Glomerular visceral epithelial cell (primary cell): ENCODE measurements at regions not wholly inside any gene's neighbourhood (a gene's known extent, or its start where the extent isn't known, plus 50 kb on each side); places are given as distances from the start of the nearest gene placed in this dataset.

Experiments
- DNase-seq: peaks from one replicate; pipeline ENCODE4 v3.0.0-alpha.2; 2016; ENCODE audit errors: extremely low spot score

DNA sequence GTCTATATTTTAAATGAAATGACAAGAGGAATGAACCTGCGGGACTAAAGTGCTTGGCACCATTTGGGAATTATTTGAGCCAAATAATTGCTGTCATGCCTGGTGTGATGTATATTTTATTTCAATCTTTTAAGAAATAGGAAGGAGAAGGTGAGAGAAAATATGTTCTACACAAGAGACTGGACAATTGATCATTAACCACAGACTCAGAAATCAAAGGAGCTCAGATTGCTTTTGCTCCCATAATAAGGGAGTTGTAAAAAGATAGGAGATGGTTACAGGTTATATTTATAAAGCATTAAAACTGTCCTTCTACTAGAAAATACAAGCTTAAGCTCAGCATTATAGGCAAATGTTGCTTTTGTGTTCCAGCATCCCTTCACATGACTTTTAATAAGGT, 515.2 kb upstream of the SULF2 start:
- no peak for DNase-seq

DNA sequence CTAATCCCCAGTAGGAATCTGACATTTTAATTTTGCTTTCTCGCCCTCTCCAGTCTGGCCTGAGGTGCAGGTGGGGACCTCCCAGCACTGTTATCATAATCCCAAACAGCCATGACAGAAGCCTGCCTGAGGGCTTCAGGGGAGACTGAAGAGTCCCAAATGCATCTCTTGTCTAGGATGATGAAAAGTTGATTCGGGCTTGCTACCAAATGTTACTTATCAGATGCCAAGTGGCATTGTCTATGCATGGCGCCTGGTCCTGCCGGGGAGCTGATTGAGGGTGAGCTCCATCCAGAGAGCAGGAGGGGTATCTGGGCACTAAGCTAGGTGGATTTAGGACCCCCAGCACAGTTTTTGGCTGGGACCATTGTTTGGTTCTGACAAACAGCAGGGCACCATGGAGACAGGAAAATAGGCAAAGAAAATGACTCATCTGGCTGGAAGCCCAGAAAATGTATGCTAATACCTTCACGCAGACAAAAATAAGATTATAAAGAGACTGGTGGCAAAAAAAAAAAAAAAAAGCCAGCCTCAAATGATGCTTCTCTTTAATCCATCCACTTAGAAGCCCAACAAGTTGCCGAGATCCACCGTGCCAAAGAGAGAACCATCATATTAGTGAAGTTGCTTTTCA, 513.7 kb upstream of the SULF2 start:
- peak; percentile 93 for DNase-seq

DNA sequence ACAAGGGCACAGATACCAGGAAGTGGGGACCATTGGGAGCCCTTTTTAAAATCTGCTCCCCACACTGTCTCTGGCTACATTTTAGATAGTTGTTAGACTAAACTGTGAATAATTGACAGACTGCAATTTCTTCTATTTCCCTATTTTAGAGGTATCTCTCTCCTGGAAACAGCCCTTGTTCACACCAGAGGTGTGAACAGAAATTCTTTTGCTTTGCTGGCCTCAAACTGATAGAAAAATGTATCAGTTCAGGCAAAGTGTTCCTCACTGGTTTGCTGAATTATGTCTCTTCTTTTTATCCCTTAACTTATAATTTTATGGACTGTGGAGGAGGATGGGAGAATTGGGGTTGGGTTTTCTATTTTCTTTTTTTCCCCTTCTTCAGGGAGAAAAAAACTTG, 513.2 kb upstream of the SULF2 start:
- no peak for DNase-seq

DNA sequence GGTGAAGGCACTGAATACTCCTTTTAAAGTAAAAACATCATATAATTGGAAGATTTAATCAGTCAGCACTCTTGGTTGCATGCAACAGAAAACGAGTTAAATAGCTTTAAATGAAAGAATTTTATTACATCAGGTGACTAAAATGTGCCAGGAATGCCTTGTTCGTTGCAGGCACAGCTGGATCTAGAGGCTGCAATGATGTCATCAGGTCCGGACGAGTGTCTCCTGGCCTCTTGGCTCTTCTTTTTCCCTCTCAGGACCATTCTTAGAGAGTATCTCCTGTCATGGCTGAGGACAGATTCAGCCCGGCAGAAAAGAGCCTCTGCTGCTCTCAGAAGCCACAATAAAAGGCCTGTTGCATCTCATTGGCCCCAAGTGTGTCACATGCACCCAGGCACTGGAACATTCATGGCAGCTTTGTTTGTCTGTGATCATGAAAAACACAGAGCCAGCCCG, 510.7 kb upstream of the SULF2 start:
- peak; percentile 76 for DNase-seq

DNA sequence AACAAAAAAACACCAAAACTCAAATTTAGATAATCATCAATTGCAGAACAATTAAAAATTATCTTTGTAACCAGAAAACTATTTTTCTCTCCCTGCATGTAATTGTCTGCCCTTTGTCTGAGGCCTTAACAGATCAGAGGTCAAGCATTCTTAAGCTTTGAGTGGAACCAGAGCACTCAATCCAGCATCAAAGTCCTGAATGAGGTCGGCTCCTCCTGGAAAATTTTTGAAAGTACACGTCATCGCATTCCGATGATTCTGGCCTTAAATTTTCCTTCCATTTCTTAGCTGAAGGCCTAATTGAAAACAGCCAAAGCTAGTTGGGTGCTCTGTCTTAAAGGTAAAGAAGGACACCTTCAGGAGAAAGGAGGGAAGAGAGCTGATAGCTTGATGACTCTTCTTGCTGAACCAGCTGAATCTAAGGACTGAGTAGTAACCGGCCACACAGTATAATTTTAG, 510.2 kb upstream of the SULF2 start:
- peak; percentile 96 for DNase-seq

DNA sequence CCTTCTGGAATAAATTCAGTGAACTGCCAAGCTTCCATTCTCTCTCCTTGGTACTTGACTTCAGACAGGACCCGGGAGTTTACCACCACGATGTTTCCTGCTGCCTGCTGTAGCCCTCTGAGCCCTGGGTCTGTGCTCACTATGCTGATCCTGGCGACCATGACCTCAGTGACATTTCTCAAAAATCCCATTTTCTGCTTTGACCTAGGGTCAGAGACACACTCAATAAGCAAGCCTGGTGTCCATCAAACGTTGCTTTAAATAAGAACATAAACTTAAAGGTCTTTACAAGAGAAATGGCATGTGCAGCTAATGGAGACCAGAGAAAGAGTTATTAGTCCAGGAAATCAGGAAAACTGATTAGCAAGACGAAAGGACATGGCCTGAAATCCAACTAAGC, 509.7 kb upstream of the SULF2 start:
- no peak for DNase-seq

- DNase-seq = peak; percentile 76
Measured at GRCh38 chr20:48294196-48294595, 508.9 kb upstream of the SULF2 start.

GRCh38 chr20:48293671-48294070, 508.4 kb upstream of the SULF2 start:
- DNase-seq = no peak

DNA sequence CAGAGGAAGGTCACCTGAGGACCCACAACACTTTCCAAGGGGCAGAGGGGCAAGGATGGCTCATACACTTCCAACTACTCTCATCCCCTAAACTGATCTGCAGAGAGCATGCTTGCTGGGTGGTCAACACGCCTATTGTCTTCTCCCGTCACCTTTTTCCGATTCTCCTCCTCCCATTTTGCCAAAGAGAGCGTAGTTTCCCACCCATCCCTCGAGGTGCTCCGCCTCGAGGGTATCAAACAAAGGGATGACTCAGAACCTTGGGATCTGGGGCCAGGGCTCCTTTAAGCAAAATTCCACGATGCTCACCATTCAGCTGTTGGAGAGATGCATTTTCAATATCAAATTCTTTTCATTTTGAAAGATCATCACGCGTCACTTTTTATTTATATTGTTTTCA, 507.5 kb upstream of the SULF2 start:
- DNase-seq = no peak

DNA sequence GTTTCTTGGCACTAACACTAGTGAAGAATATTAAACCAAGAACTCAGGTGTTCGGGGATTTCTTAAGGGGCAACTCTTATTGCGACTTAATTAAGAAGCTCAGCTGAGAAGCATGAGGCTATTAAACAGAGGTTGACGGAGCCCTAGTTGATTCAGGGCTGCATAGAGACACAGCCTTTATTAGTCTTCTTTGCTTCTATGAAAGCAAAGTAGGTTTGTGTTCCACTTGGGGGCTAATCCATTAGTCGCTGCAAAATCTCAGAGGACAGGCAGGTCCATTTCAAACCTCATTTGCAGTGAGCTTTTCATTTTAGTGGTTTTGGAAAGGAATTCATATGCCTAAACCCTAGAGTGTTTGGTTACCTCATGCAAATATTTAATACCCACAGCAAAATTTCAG, 506.6 kb upstream of the SULF2 start:
- DNase-seq = no peak

- DNase-seq = no peak
Measured at GRCh38 chr20:48288930-48289507, 503.7 kb upstream of the SULF2 start.

DNA sequence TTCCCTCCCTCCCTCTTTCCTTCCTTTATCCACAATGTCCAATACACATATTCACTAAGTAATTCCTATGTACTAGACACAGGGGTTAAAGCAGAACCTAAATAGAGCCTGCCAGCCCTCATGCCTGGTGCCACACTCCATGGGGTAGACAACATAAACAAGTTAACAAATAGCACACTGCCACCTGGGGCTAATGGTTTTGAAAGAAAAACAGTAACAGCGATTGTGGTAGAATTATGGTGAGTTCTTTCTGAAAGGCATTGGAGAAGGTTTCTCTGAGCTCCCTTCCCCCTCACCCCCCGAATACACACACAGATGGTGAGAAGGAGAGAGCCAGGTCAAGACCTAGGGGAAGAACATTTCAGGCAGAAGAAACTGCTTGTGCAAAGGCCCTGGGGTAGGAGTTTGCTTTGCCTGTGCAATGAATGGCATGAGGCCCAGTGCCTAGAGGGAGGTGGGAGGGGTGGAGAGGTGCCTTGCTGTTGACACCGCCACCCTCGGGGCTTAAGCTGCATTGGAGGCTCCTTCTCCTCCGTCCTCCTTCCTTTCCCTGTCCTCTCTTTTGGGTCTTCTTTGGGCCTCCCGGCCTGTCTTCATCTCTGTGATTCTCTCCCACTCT, 502.4 kb upstream of the SULF2 start:
- DNase-seq = no peak

DNA sequence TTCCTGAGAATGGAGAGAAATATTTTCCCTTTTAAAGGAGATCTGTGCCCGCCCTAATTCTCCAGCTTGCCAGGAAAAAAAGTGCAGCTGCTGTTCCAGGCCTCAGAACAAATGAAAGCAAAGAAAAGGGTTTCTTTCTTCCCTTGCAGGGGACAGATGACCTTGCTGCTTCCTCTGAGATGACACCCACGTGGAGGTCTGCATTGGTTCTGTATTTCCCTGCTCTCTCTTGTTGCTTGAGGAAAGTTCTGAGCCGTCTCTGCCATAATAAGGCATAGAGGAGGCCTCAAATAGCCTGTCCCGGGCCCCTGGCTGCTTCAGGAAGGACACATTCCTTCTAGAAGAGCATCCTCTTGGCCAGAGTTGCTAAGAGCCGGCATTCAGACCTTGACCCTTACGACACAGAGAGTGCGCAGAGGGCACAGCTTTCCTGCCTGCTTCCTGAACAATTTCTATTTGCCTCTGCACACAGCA, 501.8 kb upstream of the SULF2 start:
- no peak for DNase-seq

- DNase-seq = no peak
Measured at GRCh38 chr20:48286601-48287000, 501.3 kb upstream of the SULF2 start.

DNA sequence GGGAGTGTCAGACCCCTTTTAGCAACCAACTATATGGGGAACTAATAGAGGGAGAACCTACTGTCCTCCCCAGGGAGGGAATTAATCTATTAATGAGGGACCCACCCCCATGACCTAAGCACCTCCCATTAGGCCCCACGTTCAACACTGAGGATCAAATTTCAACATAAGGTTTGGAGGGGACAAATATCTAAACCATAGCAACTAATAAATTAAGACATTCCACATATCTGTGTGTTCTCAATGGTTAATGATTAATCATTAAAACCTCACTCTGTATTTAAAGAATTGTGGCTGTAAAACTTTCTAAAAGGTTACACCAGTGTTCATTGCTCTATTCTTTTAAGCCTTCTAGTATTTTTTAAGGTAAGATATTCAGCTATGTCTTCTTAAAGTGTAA, 500.4 kb upstream of the SULF2 start:
- DNase-seq = peak; percentile 62

DNA sequence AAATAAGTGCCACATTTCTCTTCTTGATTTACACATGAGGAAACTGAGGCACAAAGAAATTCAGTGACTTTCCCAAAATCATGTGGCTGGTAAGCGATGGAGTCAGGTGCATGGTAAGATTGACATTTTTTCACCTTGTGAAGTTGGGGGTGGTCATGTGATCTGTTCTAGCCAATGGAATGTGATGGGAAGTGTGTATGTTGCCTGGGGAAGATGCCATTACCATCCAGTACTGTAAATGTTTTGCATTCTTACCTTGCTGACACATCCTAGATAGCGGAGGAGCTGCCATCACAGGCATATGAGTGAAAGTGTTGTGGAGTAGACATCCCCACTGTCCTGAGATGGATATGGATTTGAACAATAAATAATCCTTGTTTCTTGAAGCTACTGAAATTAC, 499.6 kb upstream of the SULF2 start:
- peak; percentile 49 for DNase-seq

GRCh38 chr20:48284315-48284714, 499.0 kb upstream of the SULF2 start:
- DNase-seq = no peak

DNA sequence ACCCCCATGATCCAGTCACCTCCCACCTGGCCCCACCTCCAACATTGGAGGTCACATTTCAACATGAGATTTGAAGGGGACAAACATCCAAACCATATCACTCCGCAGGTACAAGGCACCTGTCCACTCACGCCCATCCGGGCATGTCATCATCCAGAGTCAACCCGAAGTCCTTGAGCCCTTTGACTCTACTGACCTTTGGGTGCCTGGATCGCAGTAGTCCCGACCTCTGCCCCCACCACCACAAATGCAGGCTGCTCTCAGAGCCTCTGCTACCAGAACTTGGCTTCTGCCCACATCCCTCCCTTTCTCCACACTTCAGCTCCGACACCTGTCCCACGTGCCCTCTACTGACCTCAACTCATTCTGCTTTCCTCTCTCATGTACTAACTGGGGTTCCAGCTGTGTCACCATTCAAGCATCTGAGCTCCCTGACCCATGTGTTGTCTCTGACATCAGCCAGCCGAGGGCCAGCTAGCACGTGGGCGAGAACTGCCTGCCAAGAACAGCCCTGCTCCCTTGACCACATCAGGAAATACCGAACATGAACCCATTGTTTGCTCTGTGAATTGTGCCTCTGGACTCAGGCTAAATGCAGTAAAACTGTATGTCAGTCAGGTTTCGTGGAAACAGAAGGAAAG, 498.3 kb upstream of the SULF2 start:
- peak; percentile 72 for DNase-seq

GRCh38 chr20:48282591-48283228, 497.4 kb upstream of the SULF2 start:
- DNase-seq = no peak

DNA sequence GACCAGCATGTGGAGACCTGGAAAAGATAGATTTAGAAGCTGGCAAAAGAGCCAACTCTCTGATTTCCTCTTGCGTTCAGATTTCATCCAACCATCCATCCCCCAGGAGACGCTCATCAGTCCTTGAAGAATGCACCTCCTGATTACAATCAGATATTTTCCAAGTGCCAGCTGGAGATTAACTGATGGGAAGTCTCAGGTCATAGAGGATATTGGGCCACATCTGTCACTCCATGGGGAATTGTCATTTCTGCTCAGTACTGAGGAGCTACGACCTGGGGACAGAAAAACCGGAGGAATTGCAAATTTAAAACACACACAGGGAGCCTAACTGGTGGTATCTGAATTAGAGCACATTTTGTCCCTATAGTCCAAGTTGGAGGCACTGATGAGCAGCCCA, 496.2 kb upstream of the SULF2 start:
- DNase-seq = no peak

GRCh38 chr20:48278961-48279481, 493.7 kb upstream of the SULF2 start:
- DNase-seq = no peak

GRCh38 chr20:48277266-48277665, 492.0 kb upstream of the SULF2 start:
- DNase-seq = no peak
